Stimulated activated CD4-positive, alpha-beta T cell treated with anti-CD3 and anti-CD28 coated beads, Interleukin-4, amount 100 ng/mL, for 24 hours (primary cell): ENCODE measurements at regions not wholly inside any gene's neighbourhood (a gene's known extent, or its start where the extent isn't known, plus 50 kb on each side); places are given as distances from the start of the nearest gene placed in this dataset.
"Not testable (repeated sequence)": the region's sequence is repeated elsewhere in the genome, so short reads cannot be mapped to it uniquely, and the experiment has no call there.

Source experiments
- DNase-seq: peaks from one replicate; pipeline ENCODE4 v3.0.0-alpha.2; 2020

GRCh38 chr2:215861607-215862350, 151.6 kb downstream of the MREG start:
- DNase-seq: no peak

GRCh38 chr2:215856080-215856479, 157.3 kb downstream of the MREG start:
- no peak for DNase-seq

GRCh38 chr2:215855308-215855707, 158.0 kb downstream of the MREG start:
- not testable (repeated sequence) for DNase-seq

GRCh38 chr2:215854008-215854407, 159.3 kb downstream of the MREG start:
- DNase-seq: no peak

- DNase-seq: no peak
Measured at GRCh38 chr2:215851696-215852095, 161.7 kb downstream of the MREG start.

- no peak for DNase-seq
Measured at GRCh38 chr2:215851082-215851481, 162.3 kb downstream of the MREG start.

- DNase-seq: no peak
Measured at GRCh38 chr2:215850380-215850779, 163.0 kb downstream of the MREG start.

GRCh38 chr2:215849771-215850170, 163.6 kb downstream of the MREG start:
- DNase-seq: no peak

- DNase-seq: no peak
Measured at GRCh38 chr2:215848698-215849097, 164.7 kb downstream of the MREG start.

GRCh38 chr2:215848146-215848545, 165.2 kb downstream of the MREG start:
- no peak for DNase-seq

GRCh38 chr2:215847718-215848117, 165.6 kb downstream of the MREG start:
- DNase-seq: no peak

- no peak for DNase-seq
Measured at GRCh38 chr2:215847056-215847455, 166.3 kb downstream of the MREG start.

GRCh38 chr2:215845839-215846586, 167.3 kb downstream of the MREG start:
- DNase-seq: no peak

GRCh38 chr2:215843579-215843978, 169.8 kb downstream of the MREG start:
- no peak for DNase-seq

- no peak for DNase-seq
Measured at GRCh38 chr2:215841175-215841816, 172.1 kb downstream of the MREG start.

- DNase-seq: no peak
Measured at GRCh38 chr2:215839816-215840215, 173.5 kb downstream of the MREG start.

GRCh38 chr2:215839309-215839708, 174.0 kb downstream of the MREG start:
- no peak for DNase-seq

- DNase-seq: no peak
Measured at GRCh38 chr2:215836881-215837280, 176.5 kb downstream of the MREG start.

GRCh38 chr2:215835657-215836056, 177.7 kb downstream of the MREG start:
- no peak for DNase-seq

GRCh38 chr2:215835231-215835630, 178.1 kb downstream of the MREG start:
- DNase-seq: no peak

GRCh38 chr2:215833531-215834162, 179.7 kb downstream of the MREG start:
- no peak for DNase-seq

GRCh38 chr2:215832791-215833190, 180.6 kb downstream of the MREG start:
- no peak for DNase-seq

- no peak for DNase-seq
Measured at GRCh38 chr2:215831296-215831913, 181.9 kb downstream of the MREG start.
